Mucosa of gallbladder (tissue), 1 donor: ENCODE measurements at regions not wholly inside any gene's neighbourhood (a gene's known extent, or its start where the extent isn't known, plus 50 kb on each side); places are given as distances from the start of the nearest gene placed in this dataset.
A peak's percentile ranks its signal among the peaks of the same experiment; 100 is the strongest.

Source experiments
- DNase-seq: peaks from one replicate; pipeline ENCODE4 v3.0.0-alpha.2; 2020; ENCODE audit warnings: low spot score
- donor health status: DM: no; HTN: no; CAD: no.

- DNase-seq: peak; percentile 20
Measured at GRCh38 chr9:89879701-89880100, 274.9 kb downstream of the GADD45G start.

- peak; percentile 8 for DNase-seq
Measured at GRCh38 chr9:89880161-89880560, 275.3 kb downstream of the GADD45G start.

- peak; percentile 6 for DNase-seq
Measured at GRCh38 chr9:89880721-89881120, 275.9 kb downstream of the GADD45G start.

GRCh38 chr9:89881431-89881830 lies 276.6 kb downstream of the GADD45G start:
- DNase-seq: no peak

GRCh38 chr9:89882930-89883361 lies 278.1 kb downstream of the GADD45G start:
- DNase-seq: peak; percentile 6

GRCh38 chr9:89883401-89884341 lies 278.9 kb downstream of the GADD45G start:
- DNase-seq: peak; percentile 8

- peak; percentile 8 for DNase-seq
Measured at GRCh38 chr9:89884356-89885083, 279.7 kb downstream of the GADD45G start.

- DNase-seq: no peak
Measured at GRCh38 chr9:89885156-89885555, 280.3 kb downstream of the GADD45G start.

GRCh38 chr9:89886281-89886700 lies 281.5 kb downstream of the GADD45G start:
- DNase-seq: peak; percentile 9

- DNase-seq: peak; percentile 5
Measured at GRCh38 chr9:89887286-89887685, 282.5 kb downstream of the GADD45G start.

- DNase-seq: no peak
Measured at GRCh38 chr9:89888233-89888632, 283.4 kb downstream of the GADD45G start.

GRCh38 chr9:89888677-89889076 lies 283.9 kb downstream of the GADD45G start:
- DNase-seq: no peak

GRCh38 chr9:89889865-89890264 lies 285.1 kb downstream of the GADD45G start:
- DNase-seq: no peak

GRCh38 chr9:89890326-89890980 lies 285.6 kb downstream of the GADD45G start:
- peak; percentile 3 for DNase-seq

- DNase-seq: no peak
Measured at GRCh38 chr9:89891221-89891590, 286.4 kb downstream of the GADD45G start.

- peak; percentile 84 for DNase-seq
Measured at GRCh38 chr9:89891591-89892304, 286.9 kb downstream of the GADD45G start.

- peak; percentile 5 for DNase-seq
Measured at GRCh38 chr9:89892920-89893319, 288.1 kb downstream of the GADD45G start.

- no peak for DNase-seq
Measured at GRCh38 chr9:89893886-89894285, 289.1 kb downstream of the GADD45G start.

- peak; percentile 9 for DNase-seq
Measured at GRCh38 chr9:89896806-89897340, 292.1 kb downstream of the GADD45G start.

GRCh38 chr9:89899573-89899972 lies 294.8 kb downstream of the GADD45G start:
- DNase-seq: no peak

GRCh38 chr9:89901920-89902319 lies 297.1 kb downstream of the GADD45G start:
- DNase-seq: no peak
